ENCODE measurements at regions not wholly inside any gene's neighbourhood (a gene's known extent, or its start where the extent isn't known, plus 50 kb on each side); places are given as distances from the start of the nearest gene placed in this dataset.

DNA sequence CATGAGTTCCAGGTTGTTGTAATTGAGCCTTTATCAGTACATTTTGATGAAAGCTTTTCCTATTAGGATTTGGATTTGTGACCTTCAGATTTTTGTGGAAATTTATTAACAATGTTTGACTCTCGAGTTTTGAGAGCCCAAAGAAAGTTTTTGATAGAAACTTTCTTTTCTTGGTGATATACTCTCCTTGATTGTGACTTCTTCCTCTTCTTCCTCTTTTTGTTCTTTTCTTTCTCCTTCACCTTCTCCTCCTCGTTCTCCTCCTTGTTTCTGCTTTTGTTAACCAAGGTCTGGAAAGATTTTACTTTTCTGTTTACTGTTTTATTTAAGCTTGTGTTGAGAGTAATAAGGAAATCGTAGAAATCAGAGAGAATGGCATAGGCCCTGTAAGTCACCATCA, 182.4 kb downstream of the TRIM27 start:
- no peak for DNase-seq

DNA sequence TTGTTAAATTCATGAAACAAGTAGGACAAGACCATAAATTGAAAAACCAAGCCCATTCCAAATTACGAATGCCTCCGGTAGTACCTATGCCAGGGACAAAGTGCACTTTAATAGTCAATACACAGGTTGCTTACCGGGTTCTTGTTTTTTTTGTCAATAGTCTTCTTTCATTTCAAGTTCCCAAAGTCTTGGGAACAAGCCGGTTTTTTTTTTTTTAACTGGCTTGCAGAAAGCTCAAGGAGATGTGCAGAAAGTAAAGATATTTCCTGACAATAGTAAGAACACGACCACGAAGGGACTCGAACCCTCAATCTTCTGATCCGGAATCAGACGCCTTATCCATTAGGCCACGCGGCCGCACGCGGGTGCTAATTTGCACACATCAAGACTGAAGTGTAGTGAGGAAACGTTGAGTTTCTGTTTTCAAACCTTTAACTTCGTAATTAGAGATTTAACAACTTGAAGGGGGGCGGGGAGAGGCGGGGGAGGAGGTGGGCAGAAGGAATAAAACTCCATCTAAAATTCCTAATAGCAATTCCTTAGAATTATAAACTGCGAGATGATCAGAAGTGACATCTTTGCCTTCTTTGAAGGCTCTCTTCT, 181.0 kb downstream of the TRIM27 start:
- no peak for DNase-seq

DNA sequence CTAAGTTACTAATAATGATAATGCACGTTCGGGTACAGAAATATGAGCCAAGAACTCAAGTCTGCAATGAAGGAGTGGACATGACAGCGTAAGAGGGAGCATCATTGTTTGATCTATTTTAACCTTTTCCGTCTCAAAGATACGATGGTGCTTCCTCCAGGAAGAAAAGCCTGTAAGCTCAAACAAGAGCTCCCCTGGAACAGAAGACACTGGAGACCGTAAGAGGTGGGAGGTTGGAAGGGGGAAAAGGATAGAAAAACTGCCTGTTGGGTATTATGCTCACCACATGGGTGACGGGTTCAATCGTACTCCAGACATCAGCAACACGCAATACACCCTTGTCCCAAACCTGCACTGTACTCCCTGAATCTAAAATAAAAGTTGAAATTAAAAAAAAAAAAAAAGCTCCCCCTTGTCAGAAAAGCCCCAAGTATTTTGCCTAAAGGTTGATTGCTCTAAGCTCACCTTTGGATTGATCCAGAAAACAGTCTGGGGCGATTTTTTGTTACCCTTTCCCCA, 180.5 kb downstream of the TRIM27 start:
- DNase-seq: no peak

DNA sequence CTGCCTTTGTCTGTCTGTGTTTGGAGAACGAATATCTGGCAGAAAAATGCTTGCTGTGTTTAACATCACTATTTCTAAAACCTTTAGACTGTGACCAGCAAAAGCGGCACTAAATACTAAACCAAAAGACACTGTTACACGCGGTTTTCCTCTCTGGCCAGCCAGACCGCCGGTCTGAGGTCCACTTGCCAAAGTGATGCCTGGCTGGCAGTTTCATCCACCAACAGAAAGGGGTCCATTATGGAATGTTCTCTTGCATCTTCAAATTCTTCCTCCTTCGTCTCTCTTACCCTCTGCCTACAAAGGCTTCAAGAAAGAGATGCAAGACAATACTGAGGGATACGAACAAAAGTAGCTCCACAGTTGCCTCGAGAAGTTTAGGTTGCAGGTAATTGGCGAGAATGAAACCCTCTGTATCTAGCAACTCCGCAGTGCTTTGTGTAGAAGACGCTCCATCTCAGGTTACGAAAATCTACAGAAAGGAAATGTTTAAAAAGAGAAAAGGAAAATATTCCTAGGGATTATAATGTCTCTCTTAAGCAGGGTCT, 176.6 kb downstream of the TRIM27 start:
- DNase-seq: no peak

DNA sequence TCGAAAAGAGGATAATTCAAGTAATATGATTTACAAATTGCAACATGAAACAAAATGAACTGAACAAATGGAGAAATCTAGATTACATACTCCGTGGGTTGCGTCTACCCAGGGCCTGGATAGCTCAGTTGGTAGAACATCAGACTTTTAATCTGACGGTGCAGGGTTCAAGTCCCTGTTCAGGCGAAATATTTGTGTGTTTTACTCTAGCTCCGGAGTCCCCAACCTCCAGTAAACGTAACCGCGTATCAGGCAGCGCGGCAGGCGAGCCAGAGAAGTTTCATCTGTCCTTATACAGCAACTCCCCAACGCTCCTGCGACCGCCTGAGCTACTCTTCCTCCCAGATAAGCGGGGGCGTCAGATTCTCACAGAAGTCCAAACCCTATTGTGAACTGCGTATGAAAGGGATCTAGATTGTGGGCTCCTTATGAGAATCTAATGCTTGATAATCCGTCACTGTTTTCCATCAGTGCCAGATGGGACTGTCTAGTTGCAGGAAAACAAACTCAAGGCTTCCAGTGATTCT, 176.1 kb downstream of the TRIM27 start:
- DNase-seq: no peak

DNA sequence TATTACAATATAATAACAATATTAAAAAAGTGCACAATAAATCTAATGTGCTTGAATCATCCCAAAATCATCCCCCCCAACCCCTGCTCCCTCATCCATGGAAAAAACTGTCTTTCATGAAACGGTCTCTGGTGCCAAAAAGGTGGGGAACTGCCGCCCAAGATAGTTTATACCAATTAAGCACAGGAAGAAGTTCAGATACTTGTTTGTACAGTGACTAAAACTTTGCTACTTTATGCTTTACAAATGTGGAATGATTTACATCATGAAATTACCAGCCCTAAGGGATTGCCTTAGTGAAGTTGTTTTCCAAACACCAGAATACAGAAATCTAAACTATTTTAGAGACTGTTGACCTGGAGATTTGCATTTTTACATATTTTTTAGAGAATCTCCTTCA, 175.6 kb downstream of the TRIM27 start:
- no peak for DNase-seq

DNA sequence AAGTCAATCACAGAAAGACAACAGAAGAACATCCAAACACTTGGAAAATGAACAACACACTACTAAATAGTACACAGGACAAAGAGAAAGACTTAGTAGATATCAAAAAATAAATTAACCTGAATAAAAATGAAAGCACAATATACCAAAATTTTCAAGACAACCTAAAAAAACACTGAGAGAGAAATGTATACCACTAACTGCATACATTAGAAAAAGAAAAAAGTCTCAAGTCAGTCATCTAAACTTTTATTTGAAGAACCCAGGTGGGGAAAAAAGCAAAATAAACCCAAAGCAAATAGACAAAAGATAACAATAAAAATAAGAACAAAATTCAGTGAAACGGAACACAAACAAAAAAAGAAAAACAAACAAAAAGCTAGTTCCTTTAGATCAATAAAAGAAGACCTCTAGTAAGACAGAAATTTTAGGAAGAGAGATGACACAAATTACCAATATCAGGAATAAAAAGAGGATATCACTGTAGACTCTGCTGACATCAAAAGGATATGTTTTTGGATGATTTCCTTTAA, 172.8 kb downstream of the TRIM27 start:
- DNase-seq: no peak

DNA sequence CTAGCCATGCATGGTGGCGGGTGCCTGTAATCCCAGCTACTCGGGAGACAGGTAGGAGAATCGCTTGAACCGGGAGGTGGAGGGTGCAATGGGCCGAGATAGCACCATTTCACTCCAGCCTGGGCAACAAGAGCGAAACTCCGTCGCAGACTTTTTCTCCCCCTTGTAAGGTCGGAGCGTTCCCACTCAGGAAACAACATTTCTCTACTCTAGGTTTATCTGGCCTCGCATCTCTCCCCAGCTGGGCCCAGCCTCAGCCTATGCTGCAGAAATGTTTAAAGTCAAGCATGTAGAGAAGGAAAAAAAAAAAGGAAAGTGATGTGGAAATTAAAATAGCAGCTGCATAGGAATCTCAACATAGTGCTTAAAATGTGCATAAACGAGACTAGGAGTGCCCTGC, 172.3 kb downstream of the TRIM27 start:
- DNase-seq: no peak

DNA sequence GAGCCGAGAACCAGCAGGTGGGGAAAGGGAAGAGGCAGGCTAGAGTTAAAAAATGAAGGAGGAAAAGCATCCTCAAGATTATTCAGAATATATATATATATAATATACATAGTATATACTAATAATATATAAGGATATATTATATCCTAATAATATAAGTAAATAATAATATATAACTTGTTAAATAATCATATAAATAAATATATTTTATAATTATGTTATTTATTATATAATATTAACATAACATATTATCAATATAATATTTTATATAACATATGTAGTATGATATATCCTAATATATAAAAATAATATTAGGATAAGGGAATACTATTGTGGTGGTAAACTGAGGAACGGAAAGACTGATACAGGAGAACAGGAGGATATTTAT, 171.8 kb downstream of the TRIM27 start:
- no peak for DNase-seq

DNA sequence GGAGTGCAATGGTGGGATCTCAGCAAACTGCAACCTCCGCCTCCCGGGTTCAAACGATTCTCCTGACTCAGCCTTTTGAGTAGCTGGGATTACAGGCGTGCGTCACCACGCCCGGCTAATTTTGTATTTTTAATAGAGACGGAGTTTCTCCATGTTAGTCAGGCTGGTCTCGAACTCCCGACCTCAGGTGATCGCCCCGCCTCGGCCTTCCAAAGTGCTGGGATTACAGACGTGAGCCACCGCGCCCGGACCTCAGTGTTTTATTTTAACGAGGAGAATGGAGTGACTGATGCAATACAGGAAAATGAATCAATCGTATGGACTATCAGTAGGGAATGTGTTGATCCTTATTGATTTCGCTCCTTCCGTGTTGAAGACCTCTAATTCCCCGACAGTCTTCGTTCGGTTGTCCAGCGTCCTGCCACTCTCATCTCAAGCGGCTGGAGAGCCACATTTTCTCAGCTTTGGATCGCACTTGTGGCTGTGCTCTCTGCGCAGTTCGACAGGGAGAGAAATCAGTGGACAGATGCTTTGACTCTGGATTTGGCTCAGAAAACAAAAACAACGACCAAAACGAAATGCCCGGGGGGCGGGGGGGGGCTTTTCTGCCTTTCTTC, 166.2 kb downstream of the TRIM27 start:
- no peak for DNase-seq

DNA sequence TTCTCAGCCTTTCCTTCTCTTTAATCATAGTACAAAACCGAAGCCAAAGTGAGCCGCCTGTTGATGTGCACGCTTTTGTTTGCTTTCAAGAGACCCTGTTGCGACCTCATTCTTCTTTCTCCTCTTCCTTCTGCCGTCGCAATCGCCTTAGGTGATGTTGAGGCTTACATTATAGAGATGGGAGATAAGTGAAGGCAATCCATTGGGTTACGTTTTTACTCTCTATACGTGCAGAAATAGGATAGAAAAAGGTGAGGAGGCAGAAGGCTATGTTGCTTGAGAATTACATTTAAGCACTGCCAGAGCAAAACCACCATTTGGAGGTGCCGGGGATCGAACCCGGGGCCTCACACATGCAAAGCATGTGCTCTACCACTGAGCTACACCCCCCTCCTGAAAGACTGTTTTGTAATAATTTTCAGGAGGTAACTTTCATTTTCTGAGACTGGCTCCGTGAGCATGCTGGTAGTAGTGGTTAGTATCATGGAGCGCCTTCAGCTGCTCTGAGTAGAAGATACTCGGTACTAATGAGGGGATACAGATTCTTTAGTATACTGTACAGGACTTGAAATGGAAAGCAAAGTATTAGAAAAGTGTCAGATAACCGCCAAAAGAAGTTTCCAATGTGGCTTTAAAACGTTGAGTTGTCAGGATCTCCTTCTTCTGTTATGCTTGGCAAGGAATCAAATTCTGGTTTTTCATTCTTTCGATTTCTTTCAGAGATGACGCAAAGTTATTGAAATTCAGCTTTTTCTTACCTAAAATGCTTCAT, 165.6 kb downstream of the TRIM27 start:
- DNase-seq: no peak

DNA sequence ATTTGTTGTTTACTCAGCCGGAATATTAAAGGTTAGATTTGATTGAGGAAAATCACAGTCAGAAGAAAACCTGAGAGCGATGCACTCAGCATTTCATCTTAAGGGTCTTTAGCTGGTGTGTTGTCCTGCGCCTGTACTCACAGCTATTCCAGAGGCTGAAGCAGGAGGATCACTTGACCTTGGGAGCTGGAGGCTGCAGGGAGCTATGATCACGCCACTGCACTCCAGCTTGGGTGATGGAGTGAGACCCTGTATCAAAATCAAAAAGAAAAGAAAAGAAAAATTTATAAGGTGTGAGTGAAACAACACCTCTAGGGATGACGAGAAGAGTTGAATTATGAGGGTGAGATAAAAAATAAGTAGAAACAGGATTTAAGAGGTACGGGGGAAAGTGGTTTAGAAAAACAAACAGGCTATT, 165.0 kb downstream of the TRIM27 start:
- DNase-seq: no peak

DNA sequence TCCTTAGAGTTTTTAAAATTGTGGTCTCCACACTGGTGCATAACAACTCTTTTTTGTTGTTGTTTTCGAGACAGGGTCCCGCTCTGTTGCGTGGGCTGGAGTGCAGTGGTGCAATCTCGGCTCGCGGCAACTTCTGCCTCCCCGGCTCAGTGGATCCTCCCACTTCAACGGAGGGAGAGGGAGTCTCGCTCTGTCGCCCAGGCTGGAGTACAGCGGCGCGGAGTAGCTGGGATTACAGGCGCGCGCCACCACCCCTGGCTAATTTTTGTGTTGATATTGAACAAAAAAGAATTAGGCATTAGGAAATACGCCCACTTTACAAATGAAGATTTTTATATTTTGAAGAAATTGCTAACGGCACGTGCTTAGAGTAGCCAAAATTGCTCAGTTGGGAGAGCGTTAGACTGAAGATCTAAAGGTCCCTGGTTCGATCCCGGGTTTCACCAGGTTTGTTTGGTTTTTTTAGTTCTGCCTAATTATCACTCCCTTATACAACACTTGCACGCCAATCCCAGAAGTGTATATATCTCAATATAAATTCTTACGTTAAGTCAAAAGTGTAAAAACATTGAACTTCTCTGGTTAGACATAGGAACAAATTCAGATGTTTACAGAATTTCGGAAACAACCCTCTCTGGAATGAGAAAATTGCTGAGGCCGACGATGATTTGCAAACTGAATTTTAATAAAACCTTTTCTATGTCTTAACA, 159.6 kb downstream of the TRIM27 start:
- no peak for DNase-seq

DNA sequence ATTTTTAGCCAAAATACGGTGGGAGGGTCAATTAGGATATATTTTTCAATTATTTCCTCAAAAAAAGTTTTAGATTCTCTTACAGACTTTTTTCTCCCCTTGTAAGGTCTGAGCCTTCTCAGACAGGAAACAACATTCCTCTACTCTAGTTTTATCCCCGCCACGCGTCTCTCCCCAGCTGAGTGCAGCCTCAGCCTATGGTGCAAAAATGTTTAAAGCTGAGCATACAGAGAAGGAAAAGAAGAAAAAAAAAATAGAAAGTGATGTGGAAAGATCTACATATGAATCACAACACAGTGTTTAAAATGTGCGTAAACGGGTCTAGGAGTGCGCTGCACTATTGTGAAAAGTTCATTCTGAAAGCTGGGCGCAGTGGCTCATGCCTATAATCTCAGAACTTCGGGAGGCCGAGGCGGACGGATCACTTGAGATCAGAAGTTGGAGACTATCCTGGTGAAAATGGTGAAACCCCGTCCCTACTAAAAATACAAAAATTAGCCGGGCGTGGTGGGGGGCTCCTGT, 159.0 kb downstream of the TRIM27 start:
- no peak for DNase-seq

DNA sequence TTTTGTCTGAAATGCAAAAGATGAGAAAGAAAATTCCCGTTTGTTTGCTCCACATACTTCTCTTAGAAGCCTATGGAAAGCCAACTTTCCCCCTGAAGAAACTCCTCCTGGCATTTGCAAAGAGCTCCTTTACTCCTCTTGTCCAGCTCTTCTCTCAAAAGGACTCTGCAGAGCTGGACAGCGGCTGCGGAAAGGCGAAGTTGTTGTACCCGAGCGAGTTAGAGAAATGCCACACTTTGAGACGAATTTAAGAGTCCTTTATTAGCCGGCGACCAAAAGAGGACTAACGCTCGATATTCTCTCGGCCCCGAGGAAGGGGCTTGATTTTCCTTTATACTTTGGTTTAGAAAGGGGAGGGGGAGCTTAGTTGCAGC, 157.8 kb downstream of the TRIM27 start:
- DNase-seq: no peak

DNA sequence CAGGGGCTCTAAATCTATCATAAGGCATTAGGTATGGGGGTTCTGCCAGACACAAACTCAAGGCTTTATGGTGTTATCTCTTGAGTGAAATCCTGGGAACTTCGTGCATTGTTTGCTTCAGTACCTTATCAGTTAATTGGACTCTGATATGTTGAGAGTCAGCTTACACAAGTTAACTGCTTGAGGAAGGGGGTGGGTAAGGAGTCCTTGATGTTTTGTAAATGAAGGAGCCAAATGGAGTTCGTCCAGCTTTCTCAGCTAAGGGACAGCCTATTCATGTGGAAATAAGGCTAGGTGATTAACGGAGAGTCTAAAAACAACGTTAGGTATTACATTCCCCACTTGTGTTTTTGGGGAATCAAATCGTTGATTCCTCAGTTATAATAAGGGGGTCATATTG, 157.4 kb downstream of the TRIM27 start:
- DNase-seq: no peak

DNA sequence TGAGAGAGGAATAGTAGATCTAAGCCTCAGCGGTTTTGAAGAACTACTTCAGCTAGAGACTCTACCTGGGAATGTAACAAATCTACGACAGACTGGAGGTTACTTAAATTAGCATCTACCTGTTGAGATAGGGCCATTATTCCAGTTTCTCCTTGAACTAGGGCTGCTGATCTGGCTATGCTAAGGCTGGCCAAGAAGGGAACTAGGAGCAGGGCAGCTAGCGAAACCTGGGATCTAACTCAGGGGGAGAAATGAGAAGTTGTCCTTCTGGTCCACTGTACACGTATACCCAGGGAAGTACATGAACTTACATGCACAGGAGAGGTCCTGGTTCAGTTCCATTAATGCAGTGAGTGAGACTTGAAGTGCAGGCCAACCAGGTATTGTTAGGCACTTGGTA, 156.7 kb downstream of the TRIM27 start:
- DNase-seq: no peak

DNA sequence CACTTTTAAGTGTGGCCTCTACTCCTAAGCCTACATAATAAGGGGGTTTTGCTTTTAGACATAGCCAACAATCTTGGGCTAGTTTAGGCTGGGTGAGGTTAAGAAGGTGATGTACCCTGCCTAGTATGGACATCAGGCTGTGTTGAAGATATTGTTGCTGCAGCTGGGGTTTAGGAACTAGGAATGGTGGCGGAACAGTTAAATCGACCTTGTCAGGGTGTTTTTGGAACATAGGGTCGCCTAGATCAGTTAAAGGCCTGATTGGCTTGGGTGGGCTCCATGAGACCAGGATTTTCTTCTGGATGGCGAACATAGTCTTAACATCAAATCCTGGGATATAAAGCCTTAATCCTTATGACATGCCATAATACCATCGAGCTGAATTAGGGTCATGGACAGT, 156.1 kb downstream of the TRIM27 start:
- no peak for DNase-seq

DNA sequence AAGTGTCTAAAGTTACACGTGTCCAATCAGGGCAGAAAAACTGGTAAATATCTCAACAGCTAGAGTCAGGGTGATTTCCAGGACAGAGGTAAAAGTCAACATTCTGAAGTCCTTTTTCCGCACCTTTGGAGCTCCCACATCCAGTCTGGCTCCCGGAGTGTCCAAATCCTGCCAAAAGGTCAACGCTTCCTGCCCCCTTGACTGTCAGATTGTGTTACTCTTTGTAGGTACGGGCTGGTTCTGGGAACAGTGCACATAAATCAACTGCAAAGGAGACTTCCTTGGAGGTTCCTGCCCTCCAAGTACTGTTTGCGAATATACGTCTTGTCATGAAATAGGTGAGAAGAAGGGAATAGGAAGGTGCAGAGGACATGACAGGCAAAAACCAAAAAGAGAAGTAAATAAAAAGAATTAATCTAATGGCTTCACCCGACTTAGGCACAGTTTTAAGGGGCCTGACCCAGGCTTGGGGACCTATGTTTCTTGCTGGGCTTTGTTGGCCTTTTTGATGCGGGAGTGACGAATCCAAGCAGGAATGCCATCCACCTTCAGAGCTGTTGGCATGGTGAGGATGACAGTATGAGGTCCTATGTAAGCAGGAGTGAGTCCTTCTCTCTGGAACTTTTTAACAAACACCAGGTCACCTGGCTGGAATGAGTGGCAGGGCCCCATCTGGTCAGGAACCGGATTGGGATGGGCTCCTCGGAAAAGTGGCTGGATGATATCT, 155.4 kb downstream of the TRIM27 start:
- no peak for DNase-seq

DNA sequence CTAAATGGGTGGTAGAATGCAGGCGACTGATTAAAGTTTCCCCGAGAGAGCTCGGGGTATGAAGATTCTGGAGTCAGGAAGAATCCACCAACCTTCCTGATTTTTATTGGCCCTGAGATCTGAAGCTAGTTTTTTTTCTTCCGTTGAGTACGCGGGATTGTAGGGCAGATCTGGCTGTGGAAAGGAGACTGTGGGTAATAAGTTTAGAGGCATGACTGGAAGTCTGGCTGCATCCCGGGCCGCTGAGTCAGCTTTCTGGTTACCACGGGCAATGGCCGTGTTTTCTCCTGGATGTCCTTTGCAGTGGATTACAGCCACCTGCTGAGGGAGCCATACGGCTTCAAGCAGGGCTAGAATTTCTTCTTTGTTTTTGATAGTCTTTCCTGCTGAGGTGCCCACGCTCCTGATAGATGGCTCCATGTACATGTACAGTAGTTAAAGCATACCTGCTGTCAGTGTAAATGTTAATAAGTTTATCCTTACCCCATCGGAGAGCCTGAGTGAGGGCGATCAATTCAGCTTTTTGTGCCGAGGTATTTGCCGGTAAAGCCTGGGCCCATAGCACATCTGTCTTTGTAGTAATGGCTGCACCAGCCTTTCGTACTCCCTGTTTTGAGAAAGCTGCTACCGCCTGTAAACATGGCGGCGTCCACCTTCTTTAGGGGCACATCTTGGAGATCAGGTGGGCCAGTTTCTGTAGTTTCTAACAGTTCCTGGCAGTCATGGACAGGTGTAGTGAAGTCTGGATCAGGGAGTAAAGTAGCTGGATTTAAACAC, 154.0 kb downstream of the TRIM27 start:
- no peak for DNase-seq

DNA sequence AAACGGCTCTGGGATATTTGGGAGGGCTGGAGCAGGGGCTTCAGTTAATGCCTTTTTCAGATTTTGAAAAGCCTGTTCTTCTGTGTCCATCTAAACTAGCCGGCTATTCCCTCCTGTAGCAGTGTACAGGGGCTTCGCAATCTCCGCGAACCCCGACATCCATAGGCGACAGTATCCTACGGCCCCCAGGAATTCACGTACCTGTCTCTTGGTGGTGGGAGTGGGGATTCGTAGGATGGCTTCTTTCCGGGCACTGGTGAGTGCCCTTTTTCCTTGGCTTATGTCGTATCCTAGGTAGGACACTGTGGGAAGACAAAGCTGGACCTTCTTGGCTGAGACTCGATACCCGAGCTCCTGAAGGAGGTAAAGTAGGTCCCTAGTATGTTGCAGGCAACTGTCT, 153.1 kb downstream of the TRIM27 start:
- no peak for DNase-seq
